Activated naive CD4-positive, alpha-beta T cell (primary cell): ENCODE measurements at regions not wholly inside any gene's neighbourhood (a gene's known extent, or its start where the extent isn't known, plus 50 kb on each side); places are given as distances from the start of the nearest gene placed in this dataset.
"Not testable (repeated sequence)": the region's sequence is repeated elsewhere in the genome, so short reads cannot be mapped to it uniquely, and the experiment has no call there.

Experiments used
- DNase-seq, 4 experiments: peaks; one replicate each; lab custom pipeline; 2025; lab: John Stamatoyannopoulos, UW

GRCh38 chr1:83086986-83087512 lies 911.9 kb downstream of the TTLL7 start:
- no peak for DNase-seq

GRCh38 chr1:83086346-83086745 lies 912.6 kb downstream of the TTLL7 start:
- DNase-seq = no peak

GRCh38 chr1:83083589-83084224 lies 915.2 kb downstream of the TTLL7 start:
- no peak for DNase-seq

- DNase-seq = no peak
Measured at GRCh38 chr1:83077411-83077810, 921.5 kb downstream of the TTLL7 start.

GRCh38 chr1:83075107-83075506 lies 923.8 kb downstream of the TTLL7 start:
- DNase-seq = no peak

- DNase-seq = no peak
Measured at GRCh38 chr1:83067954-83068353, 931.0 kb downstream of the TTLL7 start.

GRCh38 chr1:83065952-83066727 lies 932.8 kb downstream of the TTLL7 start:
- DNase-seq = no peak

- no peak for DNase-seq
Measured at GRCh38 chr1:83064589-83065242, 934.2 kb downstream of the TTLL7 start.

- DNase-seq = no peak
Measured at GRCh38 chr1:83060651-83061390, 938.1 kb downstream of the TTLL7 start.

- DNase-seq = no peak
Measured at GRCh38 chr1:83060221-83060620, 938.7 kb downstream of the TTLL7 start.

- no peak for DNase-seq
Measured at GRCh38 chr1:83058327-83058726, 940.6 kb downstream of the TTLL7 start.

GRCh38 chr1:83055391-83056170 lies 943.4 kb downstream of the TTLL7 start:
- no peak for DNase-seq

- DNase-seq = no peak
Measured at GRCh38 chr1:83053446-83053845, 945.5 kb downstream of the TTLL7 start.

- no peak for DNase-seq
Measured at GRCh38 chr1:83052865-83053264, 946.1 kb downstream of the TTLL7 start.

GRCh38 chr1:83051053-83051452 lies 947.9 kb downstream of the TTLL7 start:
- not testable (repeated sequence) for DNase-seq

- DNase-seq = no peak
Measured at GRCh38 chr1:83043244-83043643, 955.7 kb downstream of the TTLL7 start.

GRCh38 chr1:83039091-83039490 lies 959.8 kb downstream of the TTLL7 start:
- DNase-seq = not testable (repeated sequence)

- DNase-seq = no peak
Measured at GRCh38 chr1:83034851-83035250, 964.1 kb downstream of the TTLL7 start.

- DNase-seq = no peak
Measured at GRCh38 chr1:83033682-83034081, 965.2 kb downstream of the TTLL7 start.

GRCh38 chr1:83029916-83030315 lies 969.0 kb downstream of the TTLL7 start:
- DNase-seq = no peak

GRCh38 chr1:83029050-83029449 lies 969.9 kb downstream of the TTLL7 start:
- DNase-seq = no peak
